Head of caudate nucleus (tissue), 42 donors: ENCODE measurements at regions not wholly inside any gene's neighbourhood (a gene's known extent, or its start where the extent isn't known, plus 50 kb on each side); places are given as distances from the start of the nearest gene placed in this dataset.

Source experiments
- DNase-seq, 42 donors: peaks; one replicate each; pipeline versions ENCODE4 v3.0.0 to v3.0.0-alpha.2; 2020 to 2021; ENCODE audit warnings: mixed read lengths in 7 of 42
- intact Hi-C: fragments of 100-400 bp; cut with DNase I; formaldehyde crosslinking; loops from one replicate; pipeline ENCODE4 v1.15.0; 2022

GRCh38 chr10:117928741-117929140 is 118.0 kb downstream of the RAB11FIP2 start:
- intact Hi-C loops: no loop called here
- DNase-seq: no peak

- DNase-seq: no peak
- intact Hi-C loops: no loop called here
Observed at GRCh38 chr10:117929327-117930067, 117.2 kb downstream of the RAB11FIP2 start.

- DNase-seq: no peak
- intact Hi-C loops: no loop called here
Observed at GRCh38 chr10:117931078-117931477, 115.7 kb downstream of the RAB11FIP2 start.

- no peak for DNase-seq
- intact Hi-C loops: no loop called here
Observed at GRCh38 chr10:117933036-117933435, 113.7 kb downstream of the RAB11FIP2 start.

- intact Hi-C loops: no loop called here
- DNase-seq: no peak
Observed at GRCh38 chr10:117934477-117934876, 112.3 kb downstream of the RAB11FIP2 start.

GRCh38 chr10:117936141-117936540 is 110.6 kb downstream of the RAB11FIP2 start:
- DNase-seq: peak in 2 of 42 donors; percentile 1 to 18
- intact Hi-C loops: no loop called here

GRCh38 chr10:117936566-117936965 is 110.2 kb downstream of the RAB11FIP2 start:
- DNase-seq: no peak
- intact Hi-C loops: no loop called here

GRCh38 chr10:117936976-117937375 is 109.8 kb downstream of the RAB11FIP2 start:
- intact Hi-C loops: no loop called here
- no peak for DNase-seq

GRCh38 chr10:117938104-117938503 is 108.6 kb downstream of the RAB11FIP2 start:
- intact Hi-C loops: no loop called here
- DNase-seq: no peak

GRCh38 chr10:117942226-117942625 is 104.5 kb downstream of the RAB11FIP2 start:
- intact Hi-C loops: no loop called here
- DNase-seq: no peak

GRCh38 chr10:117944676-117945447 is 101.9 kb downstream of the RAB11FIP2 start:
- DNase-seq: no peak
- intact Hi-C loops: no loop called here

GRCh38 chr10:117945651-117946050 is 101.1 kb downstream of the RAB11FIP2 start:
- intact Hi-C loops: no loop called here
- DNase-seq: no peak

GRCh38 chr10:117946525-117947070 is 100.1 kb downstream of the RAB11FIP2 start:
- DNase-seq: no peak
- intact Hi-C loops: no loop called here

- intact Hi-C loops: no loop called here
- no peak for DNase-seq
Observed at GRCh38 chr10:117948493-117948892, 98.2 kb downstream of the RAB11FIP2 start.

GRCh38 chr10:117950408-117950807 is 96.3 kb downstream of the RAB11FIP2 start:
- DNase-seq: no peak
- intact Hi-C loops: no loop called here
